ENCODE measurements at regions not wholly inside any gene's neighbourhood (a gene's known extent, or its start where the extent isn't known, plus 50 kb on each side); places are given as distances from the start of the nearest gene placed in this dataset.

GRCh38 chr19:28520998-28521568, 691.9 kb downstream of the UQCRFS1 start:
- ChIA-PET POLR2A (no interaction called here), CTCF (no interaction called here)
- TF ChIP-seq, protein P1, sequence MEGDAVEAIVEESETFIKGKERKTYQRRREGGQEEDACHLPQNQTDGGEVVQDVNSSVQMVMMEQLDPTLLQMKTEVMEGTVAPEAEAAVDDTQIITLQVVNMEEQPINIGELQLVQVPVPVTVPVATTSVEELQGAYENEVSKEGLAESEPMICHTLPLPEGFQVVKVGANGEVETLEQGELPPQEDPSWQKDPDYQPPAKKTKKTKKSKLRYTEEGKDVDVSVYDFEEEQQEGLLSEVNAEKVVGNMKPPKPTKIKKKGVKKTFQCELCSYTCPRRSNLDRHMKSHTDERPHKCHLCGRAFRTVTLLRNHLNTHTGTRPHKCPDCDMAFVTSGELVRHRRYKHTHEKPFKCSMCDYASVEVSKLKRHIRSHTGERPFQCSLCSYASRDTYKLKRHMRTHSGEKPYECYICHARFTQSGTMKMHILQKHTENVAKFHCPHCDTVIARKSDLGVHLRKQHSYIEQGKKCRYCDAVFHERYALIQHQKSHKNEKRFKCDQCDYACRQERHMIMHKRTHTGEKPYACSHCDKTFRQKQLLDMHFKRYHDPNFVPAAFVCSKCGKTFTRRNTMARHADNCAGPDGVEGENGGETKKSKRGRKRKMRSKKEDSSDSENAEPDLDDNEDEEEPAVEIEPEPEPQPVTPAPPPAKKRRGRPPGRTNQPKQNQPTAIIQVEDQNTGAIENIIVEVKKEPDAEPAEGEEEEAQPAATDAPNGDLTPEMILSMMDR (IDR thresholded peaks at IDR 0.05; ENCODE audit: control extremely low read depth, extremely low read depth, low read depth, missing control alignments) = no peak
- DNase-seq (ENCODE audit: extremely low spot score) = no peak

DNA sequence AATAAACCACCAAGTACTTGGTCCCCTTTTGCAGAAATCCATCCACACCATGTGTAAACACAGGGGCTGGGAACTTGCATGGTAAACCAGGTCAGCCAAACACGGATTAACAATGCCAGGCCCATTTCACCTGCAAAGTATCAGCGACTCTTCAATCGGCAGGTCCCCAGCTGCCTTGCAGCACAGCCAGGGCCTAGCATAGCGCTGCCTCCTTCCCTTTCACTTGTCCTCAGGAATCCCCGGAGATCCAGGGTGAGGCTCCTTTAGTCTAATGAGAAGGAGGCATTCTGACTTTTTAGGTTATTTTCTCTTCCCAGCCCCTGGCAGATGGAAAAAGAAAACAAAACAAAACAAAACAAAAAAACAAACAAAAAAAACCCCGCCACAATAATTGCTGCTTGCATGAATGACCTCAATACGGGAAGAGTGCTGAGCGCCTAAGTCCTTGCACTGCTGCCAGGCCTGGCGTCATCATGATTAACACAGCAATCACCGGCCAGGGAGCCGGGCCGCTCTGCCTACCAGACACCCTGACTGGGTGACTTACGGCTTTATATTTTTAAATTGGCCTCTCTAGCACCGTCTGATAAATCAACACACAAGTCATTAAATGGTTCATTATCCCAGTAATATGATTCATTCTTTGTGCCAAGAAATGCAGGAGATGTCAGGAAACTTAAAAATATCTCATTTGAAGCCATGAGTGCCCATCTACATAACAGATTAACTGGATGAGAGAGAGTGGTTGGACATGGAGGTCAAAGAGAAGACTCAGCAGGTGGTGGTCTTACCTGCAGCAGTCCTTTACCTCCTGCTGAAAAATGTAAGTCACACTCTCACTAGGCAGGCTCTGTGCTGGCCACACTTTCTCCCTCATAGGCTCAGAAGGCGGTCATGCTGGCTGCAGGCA, 692.7 kb downstream of the UQCRFS1 start:
- CTCF ChIA-PET = no interaction called here
- POLR2A ChIA-PET = no interaction called here
- TF ChIP-seq, protein P1 (IDR thresholded peaks at IDR 0.05; ENCODE audit: control extremely low read depth, extremely low read depth, low read depth, missing control alignments) = no peak
- DNase-seq (ENCODE audit: extremely low spot score) = no peak

- DNase-seq (ENCODE audit: extremely low spot score) = no peak
- TF ChIP-seq, protein P1 (IDR thresholded peaks at IDR 0.05; ENCODE audit: control extremely low read depth, extremely low read depth, low read depth, missing control alignments) = no peak
- ChIA-PET CTCF (no interaction called here), POLR2A (no interaction called here)
These were observed 693.7 kb downstream of the UQCRFS1 start for GRCh38 chr19:28519218-28519779.

DNA sequence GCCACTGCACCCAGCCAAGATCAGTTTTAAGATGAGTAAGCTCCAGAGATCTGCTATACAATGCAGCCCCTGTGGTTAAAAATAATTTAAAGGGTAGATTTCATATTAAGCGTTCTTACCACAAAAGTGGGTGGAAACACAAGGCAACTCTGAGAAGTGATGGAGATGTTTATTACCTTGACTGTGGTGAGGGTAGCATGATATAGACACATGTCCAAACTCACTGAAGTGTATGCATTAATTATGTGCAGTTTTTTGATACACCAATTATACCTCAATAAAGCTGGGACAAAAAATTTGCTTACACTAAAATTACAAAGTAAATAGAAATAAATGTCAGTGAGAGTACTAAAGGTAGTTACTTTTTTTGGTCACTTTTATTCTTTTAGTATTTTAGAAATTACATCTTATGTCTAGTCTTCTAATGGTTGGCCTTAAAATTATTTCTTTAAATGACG, 696.5 kb downstream of the UQCRFS1 start:
- ChIA-PET POLR2A (no interaction called here), CTCF (no interaction called here)
- TF ChIP-seq, protein P1 (IDR thresholded peaks at IDR 0.05; ENCODE audit: control extremely low read depth, extremely low read depth, low read depth, missing control alignments) = no peak
- DNase-seq (ENCODE audit: extremely low spot score) = no peak

DNA sequence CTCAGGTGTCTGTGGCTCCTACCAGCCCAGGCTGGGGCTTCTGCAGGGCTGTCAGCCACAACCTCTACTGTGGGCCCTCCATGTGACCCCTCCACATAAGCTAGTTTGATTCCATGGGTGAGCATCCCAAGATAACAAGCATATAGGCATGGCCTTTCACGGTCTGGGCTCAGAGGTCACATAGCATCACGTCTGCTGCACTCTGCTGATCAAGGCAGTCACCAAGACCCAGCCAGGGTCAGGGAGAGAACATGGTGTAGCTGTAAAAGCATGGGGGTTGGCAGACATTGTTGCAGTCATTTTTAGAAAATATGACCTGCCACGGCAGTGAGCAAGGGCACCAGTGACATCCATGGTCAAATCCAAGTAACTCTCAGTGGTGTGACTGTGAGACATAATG, 698.8 kb downstream of the UQCRFS1 start:
- ChIA-PET POLR2A (no interaction called here), CTCF (no interaction called here)
- TF ChIP-seq, protein P1 (IDR thresholded peaks at IDR 0.05; ENCODE audit: control extremely low read depth, extremely low read depth, low read depth, missing control alignments) = no peak
- no peak for DNase-seq (ENCODE audit: extremely low spot score)

DNA sequence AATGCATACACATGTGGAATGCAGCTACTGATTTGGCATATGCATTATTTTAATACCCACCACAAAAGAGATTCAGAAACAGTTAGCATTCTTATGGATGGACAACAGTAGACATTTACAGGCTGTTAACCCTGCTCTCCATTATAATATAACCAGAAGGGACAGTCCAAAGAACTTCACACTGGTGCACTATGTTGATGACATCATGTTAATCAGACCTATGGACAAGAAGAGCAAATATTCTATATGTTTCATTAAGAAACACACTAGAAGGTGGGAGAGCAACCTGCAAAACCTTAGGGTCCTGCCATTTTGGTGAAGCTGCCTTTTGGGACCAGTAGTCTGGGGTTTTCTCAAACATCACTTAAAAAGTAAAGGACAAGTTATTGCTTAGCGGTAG, 701.3 kb downstream of the UQCRFS1 start:
- ChIA-PET CTCF (no interaction called here), POLR2A (no interaction called here)
- DNase-seq (ENCODE audit: extremely low spot score) = no peak
- TF ChIP-seq, protein P1 (IDR thresholded peaks at IDR 0.05; ENCODE audit: control extremely low read depth, extremely low read depth, low read depth, missing control alignments) = no peak
